ENCODE measurements at regions not wholly inside any gene's neighbourhood (a gene's known extent, or its start where the extent isn't known, plus 50 kb on each side); places are given as distances from the start of the nearest gene placed in this dataset.

DNA sequence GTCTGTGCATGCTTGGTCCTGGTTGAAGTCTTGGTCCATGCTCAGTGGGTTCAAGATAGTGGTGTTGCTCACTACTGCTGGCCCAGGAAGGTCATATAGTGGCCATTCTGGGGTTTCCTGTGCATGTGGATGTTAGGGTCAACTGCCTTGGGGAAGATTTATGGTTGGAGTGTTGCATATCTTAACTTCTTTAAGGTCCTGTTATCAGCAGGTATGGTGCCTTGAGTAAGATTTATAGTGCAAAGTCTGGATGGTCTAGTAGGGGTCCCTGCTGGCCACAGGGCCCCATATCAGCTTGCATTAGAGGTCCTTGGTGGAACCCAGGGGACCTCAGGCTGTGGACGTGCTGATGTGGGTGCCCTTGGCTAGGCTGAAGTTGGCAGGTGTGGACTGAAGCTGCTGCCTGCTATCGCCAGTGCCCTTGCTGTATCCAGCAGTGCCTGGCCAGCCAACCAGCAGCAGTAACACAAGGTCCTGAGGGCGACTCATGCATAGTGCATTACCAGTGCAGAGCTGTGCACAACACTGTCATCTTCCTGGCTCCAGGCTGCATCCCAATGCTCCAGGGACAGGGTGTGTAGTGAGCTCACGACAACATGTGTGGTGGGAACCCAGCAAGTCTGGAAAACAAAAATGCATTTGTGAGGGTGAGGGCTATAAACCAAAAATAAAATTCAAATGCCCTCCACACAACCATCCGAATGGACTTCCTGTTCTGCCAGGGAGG is 61.0 kb downstream of the BEX3 start:
- TF ChIP-seq, protein P1, sequence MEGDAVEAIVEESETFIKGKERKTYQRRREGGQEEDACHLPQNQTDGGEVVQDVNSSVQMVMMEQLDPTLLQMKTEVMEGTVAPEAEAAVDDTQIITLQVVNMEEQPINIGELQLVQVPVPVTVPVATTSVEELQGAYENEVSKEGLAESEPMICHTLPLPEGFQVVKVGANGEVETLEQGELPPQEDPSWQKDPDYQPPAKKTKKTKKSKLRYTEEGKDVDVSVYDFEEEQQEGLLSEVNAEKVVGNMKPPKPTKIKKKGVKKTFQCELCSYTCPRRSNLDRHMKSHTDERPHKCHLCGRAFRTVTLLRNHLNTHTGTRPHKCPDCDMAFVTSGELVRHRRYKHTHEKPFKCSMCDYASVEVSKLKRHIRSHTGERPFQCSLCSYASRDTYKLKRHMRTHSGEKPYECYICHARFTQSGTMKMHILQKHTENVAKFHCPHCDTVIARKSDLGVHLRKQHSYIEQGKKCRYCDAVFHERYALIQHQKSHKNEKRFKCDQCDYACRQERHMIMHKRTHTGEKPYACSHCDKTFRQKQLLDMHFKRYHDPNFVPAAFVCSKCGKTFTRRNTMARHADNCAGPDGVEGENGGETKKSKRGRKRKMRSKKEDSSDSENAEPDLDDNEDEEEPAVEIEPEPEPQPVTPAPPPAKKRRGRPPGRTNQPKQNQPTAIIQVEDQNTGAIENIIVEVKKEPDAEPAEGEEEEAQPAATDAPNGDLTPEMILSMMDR (conservative IDR thresholded peaks at IDR 0.05): no peak
- no peak for TF ChIP-seq EZH2 (IDR thresholded peaks at IDR 0.05; ENCODE audit: low read depth)

All from PC-9 (cell line).